OCI-LY3 (cell line): ENCODE measurements at regions not wholly inside any gene's neighbourhood (a gene's known extent, or its start where the extent isn't known, plus 50 kb on each side); places are given as distances from the start of the nearest gene placed in this dataset.

Source experiments
- CTCF ChIP-seq: fragments of 200-600, 300-600 bp; sonication (generic); IDR thresholded peaks from 2 replicates; pipeline ENCODE4 v1.5.1; 2014; ENCODE audit warnings: antibody characterized with exemption, low read length, low read depth
- EZH2phosphoT487 ChIP-seq: fragments of 200-600 bp; shearing (Covaris generic); IDR thresholded peaks from 2 replicates; pipeline ENCODE4 v1.6.1; 2018; ENCODE audit warnings: antibody characterized with exemption, mixed run types, low read depth

GRCh38 chr5:166063261-166063660 is 2228.2 kb upstream of the WWC1 start:
- TF ChIP-seq CTCF (no peak), EZH2phosphoT487 (no peak)
